8988T (cell line): ENCODE measurements at regions not wholly inside any gene's neighbourhood (a gene's known extent, or its start where the extent isn't known, plus 50 kb on each side); places are given as distances from the start of the nearest gene placed in this dataset.

Experiments used
- DNase-seq: peaks from one replicate; pipeline ENCODE4 v3.0.0; 2011

GRCh38 chr19:29293292-29293691, 80.3 kb upstream of the UQCRFS1 start:
- DNase-seq: no peak

- no peak for DNase-seq
Measured at GRCh38 chr19:29293736-29294342, 80.9 kb upstream of the UQCRFS1 start.

- no peak for DNase-seq
Measured at GRCh38 chr19:29294343-29294811, 81.4 kb upstream of the UQCRFS1 start.

- no peak for DNase-seq
Measured at GRCh38 chr19:29295285-29295684, 82.3 kb upstream of the UQCRFS1 start.

- no peak for DNase-seq
Measured at GRCh38 chr19:29297381-29297780, 84.4 kb upstream of the UQCRFS1 start.

GRCh38 chr19:29299416-29300380, 86.7 kb upstream of the UQCRFS1 start:
- DNase-seq: no peak

GRCh38 chr19:29302002-29302928, 89.3 kb upstream of the UQCRFS1 start:
- no peak for DNase-seq

- no peak for DNase-seq
Measured at GRCh38 chr19:29303069-29303718, 90.2 kb upstream of the UQCRFS1 start.

- no peak for DNase-seq
Measured at GRCh38 chr19:29303719-29304090, 90.8 kb upstream of the UQCRFS1 start.

GRCh38 chr19:29305268-29305667, 92.3 kb upstream of the UQCRFS1 start:
- no peak for DNase-seq

GRCh38 chr19:29308977-29309590, 96.1 kb upstream of the UQCRFS1 start:
- no peak for DNase-seq

GRCh38 chr19:29309637-29310036, 96.7 kb upstream of the UQCRFS1 start:
- no peak for DNase-seq

- no peak for DNase-seq
Measured at GRCh38 chr19:29311191-29311790, 98.3 kb upstream of the UQCRFS1 start.

- no peak for DNase-seq
Measured at GRCh38 chr19:29315556-29316190, 102.7 kb upstream of the UQCRFS1 start.

- DNase-seq: no peak
Measured at GRCh38 chr19:29318581-29318980, 105.6 kb upstream of the UQCRFS1 start.

- DNase-seq: no peak
Measured at GRCh38 chr19:29320086-29320485, 107.1 kb upstream of the UQCRFS1 start.

GRCh38 chr19:29320618-29321017, 107.7 kb upstream of the UQCRFS1 start:
- DNase-seq: no peak

- DNase-seq: no peak
Measured at GRCh38 chr19:29321116-29321515, 108.2 kb upstream of the UQCRFS1 start.

GRCh38 chr19:29323021-29323430, 110.1 kb upstream of the UQCRFS1 start:
- DNase-seq: no peak

GRCh38 chr19:29323440-29324290, 110.7 kb upstream of the UQCRFS1 start:
- DNase-seq: no peak
